Naive B cell (primary cell): ENCODE measurements at regions not wholly inside any gene's neighbourhood (a gene's known extent, or its start where the extent isn't known, plus 50 kb on each side); places are given as distances from the start of the nearest gene placed in this dataset.
"Not testable (repeated sequence)": the region's sequence is repeated elsewhere in the genome, so short reads cannot be mapped to it uniquely, and the experiment has no call there.

ENCODE experiments used
- ATAC-seq, 2 donors: fragments of 150-1000 bp; cut with Tn5 transposase; 2 replicates each; pipeline ENCODE4 v1.10.0; 2021; ENCODE audit warnings: low read depth in 2 of 2, mild to moderate bottlenecking in 2 of 2, moderate library complexity in 2 of 2
- DNase-seq: peaks from one replicate; pipeline ENCODE4 v3.0.0; 2022
- H3K27ac Mint-ChIP-seq, 6 donors: one replicate each; pipeline ENCODE4 v1.8.0; 2020 to 2022; ENCODE audit warnings: mild to moderate bottlenecking in 6 of 6, mixed read lengths in 6 of 6, moderate library complexity in 5 of 6, inconsistent platforms in 2 of 6
- H3K27me3 Mint-ChIP-seq, 3 donors: one replicate each; pipeline ENCODE4 v1.8.0; 2021 to 2022; ENCODE audit warnings: mixed read lengths in 3 of 3, mild to moderate bottlenecking in 1 of 3
- H3K36me3 Mint-ChIP-seq, 2 donors: one replicate each; pipeline ENCODE4 v1.8.0; 2020 to 2022; ENCODE audit warnings: mixed read lengths in 2 of 2, inconsistent platforms in 1 of 2, mild to moderate bottlenecking in 1 of 2
- H3K4me1 Mint-ChIP-seq, 3 donors: one replicate each; pipeline ENCODE4 v1.8.0; 2020 to 2022; ENCODE audit warnings: mixed read lengths in 3 of 3, inconsistent platforms in 1 of 3, mild to moderate bottlenecking in 1 of 3, moderate library complexity in 1 of 3
- H3K4me3 Mint-ChIP-seq, 8 donors: one replicate each; pipeline ENCODE4 v1.8.0; 2020 to 2022; ENCODE audit warnings: mild to moderate bottlenecking in 8 of 8, mixed read lengths in 8 of 8, moderate library complexity in 8 of 8, inconsistent platforms in 2 of 8
- H3K9me3 Mint-ChIP-seq, 7 donors: one replicate each; pipeline ENCODE4 v1.8.0; 2020 to 2022; ENCODE audit warnings: mixed read lengths in 7 of 7, mild to moderate bottlenecking in 5 of 7, inconsistent platforms in 2 of 7, moderate library complexity in 1 of 7

GRCh38 chr6:137804637-137805036 lies 62.4 kb upstream of the TNFAIP3 start:
- no peaks in the 10 kb centered on the region for H3K36me3 Mint-ChIP-seq
- peaks cover 12 to 14% (median 13%) of the 10 kb centered on the region in 3 donors for H3K4me1 Mint-ChIP-seq
- H3K4me3 Mint-ChIP-seq, result no peak overlapping the region
- H3K9me3 Mint-ChIP-seq, result peaks cover 0 to 4% (median 0%) of the 10 kb centered on the region in 7 donors
- H3K27ac Mint-ChIP-seq, result peak overlapping the region in 1 of 6 donors; percentile 32
- ATAC-seq (no peak), DNase-seq (no peak)
- no peaks in the 10 kb centered on the region for H3K27me3 Mint-ChIP-seq

- DNase-seq (no peak), ATAC-seq (no peak)
- Mint-ChIP-seq H3K9me3 (peaks cover 0 to 4% (median 0%) of the 10 kb centered on the region in 7 donors), H3K27ac (peak overlapping the region in 1 of 6 donors; percentile 32), H3K4me1 (peaks cover 8 to 10% (median 10%) of the 10 kb centered on the region in 3 donors), H3K27me3 (no peaks in the 10 kb centered on the region), H3K36me3 (no peaks in the 10 kb centered on the region), H3K4me3 (no peak overlapping the region)
Observed at GRCh38 chr6:137805622-137806021, 61.4 kb upstream of the TNFAIP3 start.

- Mint-ChIP-seq H3K4me3 (no peak overlapping the region), H3K9me3 (peaks cover 0 to 4% (median 0%) of the 10 kb centered on the region in 7 donors), H3K27me3 (no peaks in the 10 kb centered on the region), H3K4me1 (peaks cover 20 to 23% (median 21%) of the 10 kb centered on the region in 3 donors), H3K27ac (peak overlapping the region in 3 of 6 donors; percentile 48 to 94 (median 65)), H3K36me3 (no peaks in the 10 kb centered on the region)
- ATAC-seq, result no peak
- no peak for DNase-seq
Observed at GRCh38 chr6:137806914-137807682, 60.0 kb upstream of the TNFAIP3 start.

GRCh38 chr6:137808191-137808590 lies 58.9 kb upstream of the TNFAIP3 start:
- Mint-ChIP-seq H3K9me3 (peaks cover 0 to 4% (median 0%) of the 10 kb centered on the region in 7 donors), H3K27ac (peak overlapping the region in 2 of 6 donors; percentile 70 to 94), H3K4me1 (peaks cover 20 to 25% (median 23%) of the 10 kb centered on the region in 3 donors), H3K27me3 (no peaks in the 10 kb centered on the region), H3K4me3 (no peak overlapping the region), H3K36me3 (no peaks in the 10 kb centered on the region)
- ATAC-seq, result no peak
- DNase-seq, result no peak

GRCh38 chr6:137808836-137809315 lies 58.2 kb upstream of the TNFAIP3 start:
- Mint-ChIP-seq H3K36me3 (no peaks in the 10 kb centered on the region), H3K27ac (peak overlapping the region in 3 of 6 donors; percentile 76 to 94 (median 90)), H3K27me3 (no peaks in the 10 kb centered on the region), H3K4me3 (no peak overlapping the region), H3K9me3 (peaks cover 0 to 3% (median 0%) of the 10 kb centered on the region in 7 donors), H3K4me1 (peaks cover 20 to 25% (median 23%) of the 10 kb centered on the region in 3 donors)
- ATAC-seq, result no peak
- no peak for DNase-seq

- DNase-seq, ATAC-seq, H3K27me3 Mint-ChIP-seq, H3K9me3 Mint-ChIP-seq, H3K36me3 Mint-ChIP-seq: not testable (repeated sequence)
- peak overlapping the region in 3 of 8 donors; percentile 26 to 69 (median 51) for H3K4me3 Mint-ChIP-seq
- peak overlapping the region; percentile 70 to 98 (median 94) for H3K27ac Mint-ChIP-seq
- peaks cover 20 to 25% (median 23%) of the 10 kb centered on the region in 3 donors for H3K4me1 Mint-ChIP-seq
Observed at GRCh38 chr6:137809895-137810553, 57.0 kb upstream of the TNFAIP3 start.

GRCh38 chr6:137810554-137811120 lies 56.4 kb upstream of the TNFAIP3 start:
- peak overlapping the region; percentile 94 to 99 (median 98) for H3K27ac Mint-ChIP-seq
- no peak for DNase-seq
- H3K27me3 Mint-ChIP-seq, result no peaks in the 10 kb centered on the region
- peaks cover 20 to 25% (median 23%) of the 10 kb centered on the region in 3 donors for H3K4me1 Mint-ChIP-seq
- peaks cover 0 to 3% (median 0%) of the 10 kb centered on the region in 7 donors for H3K9me3 Mint-ChIP-seq
- peak overlapping the region in 7 of 8 donors; percentile 66 to 89 (median 84) for H3K4me3 Mint-ChIP-seq
- H3K36me3 Mint-ChIP-seq, result no peaks in the 10 kb centered on the region
- no peak for ATAC-seq

GRCh38 chr6:137811121-137811915 lies 55.7 kb upstream of the TNFAIP3 start:
- peak overlapping the region; percentile 94 to 99 (median 98) for H3K27ac Mint-ChIP-seq

GRCh38 chr6:137811916-137812553 lies 55.0 kb upstream of the TNFAIP3 start:
- DNase-seq, result no peak

More at GRCh38 chr6:137811121-137811915, 55.7 kb upstream of the TNFAIP3 start:
- ATAC-seq, result peak; percentile 97 to 98
- Mint-ChIP-seq H3K4me3 (peak overlapping the region; percentile 16 to 89 (median 80)), H3K36me3 (no peaks in the 10 kb centered on the region), H3K4me1 (peaks cover 26 to 32% (median 29%) of the 10 kb centered on the region in 3 donors), H3K9me3 (peaks cover 0 to 3% (median 0%) of the 10 kb centered on the region in 7 donors), H3K27me3 (no peaks in the 10 kb centered on the region)
- peak; percentile 74 for DNase-seq

GRCh38 chr6:137813308-137813970 lies 53.6 kb upstream of the TNFAIP3 start:
- peak overlapping the region in 4 of 6 donors; percentile 56 to 99 (median 88) for H3K27ac Mint-ChIP-seq
- H3K4me3 Mint-ChIP-seq, result no peak overlapping the region
- H3K36me3 Mint-ChIP-seq, result no peaks in the 10 kb centered on the region
- DNase-seq, result no peak
- H3K4me1 Mint-ChIP-seq, result peaks cover 31 to 37% (median 34%) of the 10 kb centered on the region in 3 donors
- H3K9me3 Mint-ChIP-seq, result no peaks in the 10 kb centered on the region
- ATAC-seq, result no peak
- no peaks in the 10 kb centered on the region for H3K27me3 Mint-ChIP-seq

More at GRCh38 chr6:137811916-137812553, 55.0 kb upstream of the TNFAIP3 start:
- Mint-ChIP-seq H3K4me1 (peaks cover 30 to 34% (median 31%) of the 10 kb centered on the region in 3 donors), H3K9me3 (peaks cover 0 to 2% (median 0%) of the 10 kb centered on the region in 7 donors), H3K27ac (peak overlapping the region; percentile 94 to 99 (median 98)), H3K36me3 (no peaks in the 10 kb centered on the region), H3K27me3 (no peaks in the 10 kb centered on the region), H3K4me3 (peak overlapping the region; percentile 16 to 89 (median 80))
- ATAC-seq, result no peak

- Mint-ChIP-seq H3K4me1 (peaks cover 35 to 43% (median 39%) of the 10 kb centered on the region in 3 donors), H3K27ac (peak overlapping the region in 1 of 6 donors; percentile 99)
- DNase-seq, ATAC-seq, H3K27me3 Mint-ChIP-seq, H3K36me3 Mint-ChIP-seq, H3K4me3 Mint-ChIP-seq, H3K9me3 Mint-ChIP-seq: not testable (repeated sequence)
Observed at GRCh38 chr6:137814030-137814429, 53.0 kb upstream of the TNFAIP3 start.

- ATAC-seq, result no peak
- H3K9me3 Mint-ChIP-seq, result no peaks in the 10 kb centered on the region
- no peaks in the 10 kb centered on the region for H3K27me3 Mint-ChIP-seq
- no peaks in the 10 kb centered on the region for H3K36me3 Mint-ChIP-seq
- no peak for DNase-seq
- peaks cover 43 to 50% (median 44%) of the 10 kb centered on the region in 3 donors for H3K4me1 Mint-ChIP-seq
- H3K4me3 Mint-ChIP-seq, result no peak overlapping the region
- H3K27ac Mint-ChIP-seq, result peak overlapping the region in 2 of 6 donors; percentile 9 to 86
Observed at GRCh38 chr6:137815692-137816091, 51.4 kb upstream of the TNFAIP3 start.
